A549 (cell line): ENCODE measurements at regions not wholly inside any gene's neighbourhood (a gene's known extent, or its start where the extent isn't known, plus 50 kb on each side); places are given as distances from the start of the nearest gene placed in this dataset.

Source experiments
- CTCF ChIP-seq: fragments of >200 bp; sonication (Bioruptor Twin); formaldehyde crosslinking; IDR thresholded peaks from 3 replicates; pipeline ENCODE4 v1.5.1; 2016
- RCOR1 ChIP-seq: fragments of 150-350 bp; IDR thresholded peaks from 2 replicates; pipeline ENCODE4 v1.6.1; 2014; ENCODE audit warnings: antibody characterized with exemption, low read length, low read depth

- TF ChIP-seq RCOR1 (no peak), CTCF (no peak)
Measured at GRCh38 chr10:60498985-60499384, 109.3 kb upstream of the ANK3 start.
